ENCODE measurements at regions not wholly inside any gene's neighbourhood (a gene's known extent, or its start where the extent isn't known, plus 50 kb on each side); places are given as distances from the start of the nearest gene placed in this dataset.

GRCh38 chr9:129428864-129429577 lies 191.9 kb downstream of the C9orf50 start:
- TF ChIP-seq EZH2 (IDR thresholded peaks at IDR 0.05; ENCODE audit: low read length, missing control alignments) (no peak), CTCF (conservative IDR thresholded peaks at IDR 0.05 in 1 of 2, IDR thresholded peaks at IDR 0.05 in 1 of 2; ENCODE audit: low read depth in 1 of 2, low read length in 2 of 2) (no peak)

Measured in fibroblast of lung (primary cell).